T-helper 17 cell (primary cell): ENCODE measurements at regions not wholly inside any gene's neighbourhood (a gene's known extent, or its start where the extent isn't known, plus 50 kb on each side); places are given as distances from the start of the nearest gene placed in this dataset.
"Not testable (repeated sequence)": the region's sequence is repeated elsewhere in the genome, so short reads cannot be mapped to it uniquely, and the experiment has no call there.

Source experiments
- ATAC-seq: fragments of 150-1000 bp; cut with Tn5 transposase; 2 replicates; pipeline ENCODE4 v1.10.0; 2021; ENCODE audit warnings: mild to moderate bottlenecking, moderate library complexity
- DNase-seq, 3 donors: peaks; one replicate each; pipeline versions ENCODE4 v3.0.0 to v3.0.0-alpha.2; 2020 to 2021
- H3K9me3 ChIP-seq: one replicate; pipeline ENCODE4 v1.7.0; 2013; ENCODE audit warnings: low read length, mild to moderate bottlenecking; ENCODE audit not compliant: control insufficient read depth, poor library complexity, severe bottlenecking
- H3K27ac Mint-ChIP-seq: one replicate; pipeline ENCODE4 v1.8.0; 2022; ENCODE audit warnings: mild to moderate bottlenecking, moderate library complexity, mixed read lengths
- H3K27me3 Mint-ChIP-seq: one replicate; pipeline ENCODE4 v1.8.0; 2022; ENCODE audit warnings: mixed read lengths
- H3K36me3 Mint-ChIP-seq: one replicate; pipeline ENCODE4 v1.8.0; 2022; ENCODE audit warnings: low read depth, mixed read lengths
- H3K4me1 Mint-ChIP-seq: one replicate; pipeline ENCODE4 v1.8.0; 2022; ENCODE audit warnings: mild to moderate bottlenecking, mixed read lengths
- H3K4me3 Mint-ChIP-seq: one replicate; pipeline ENCODE4 v1.8.0; 2022; ENCODE audit warnings: mild to moderate bottlenecking, moderate library complexity, mixed read lengths

DNA sequence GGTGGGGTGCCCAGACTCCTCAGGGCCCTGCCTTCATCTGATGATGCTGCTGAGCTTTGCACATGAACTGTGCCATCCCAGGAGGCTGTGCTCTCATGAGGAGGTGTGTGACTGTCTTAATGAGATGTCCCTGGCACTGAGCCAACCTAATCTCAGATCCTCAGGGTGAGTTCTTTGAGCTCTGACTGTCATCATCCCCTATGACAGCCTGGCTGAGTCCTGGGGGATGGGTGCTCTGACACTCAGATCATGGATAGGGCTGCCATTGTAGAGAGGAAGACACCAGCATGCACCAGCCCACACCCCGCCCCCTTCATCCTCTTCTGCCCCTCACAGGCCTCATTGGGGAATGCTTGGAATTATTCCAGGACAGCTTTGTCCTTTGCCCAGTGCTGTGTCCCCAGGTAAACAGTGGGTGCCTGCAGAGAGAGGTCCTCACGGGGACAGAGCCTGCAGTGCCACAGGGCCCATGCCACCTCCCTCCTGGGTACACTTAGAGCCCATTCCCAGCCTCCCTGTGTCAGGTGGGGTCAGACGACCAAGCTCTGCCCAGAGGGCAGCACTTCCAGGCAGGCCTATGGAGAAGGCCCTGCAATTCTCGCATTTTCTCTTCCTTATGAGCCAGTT, 310.1 kb upstream of the SFSWAP start:
- H3K36me3 Mint-ChIP-seq, H3K27me3 Mint-ChIP-seq, H3K9me3 ChIP-seq, ATAC-seq, H3K27ac Mint-ChIP-seq, H3K4me1 Mint-ChIP-seq, DNase-seq, H3K4me3 Mint-ChIP-seq: not testable (repeated sequence)

DNA sequence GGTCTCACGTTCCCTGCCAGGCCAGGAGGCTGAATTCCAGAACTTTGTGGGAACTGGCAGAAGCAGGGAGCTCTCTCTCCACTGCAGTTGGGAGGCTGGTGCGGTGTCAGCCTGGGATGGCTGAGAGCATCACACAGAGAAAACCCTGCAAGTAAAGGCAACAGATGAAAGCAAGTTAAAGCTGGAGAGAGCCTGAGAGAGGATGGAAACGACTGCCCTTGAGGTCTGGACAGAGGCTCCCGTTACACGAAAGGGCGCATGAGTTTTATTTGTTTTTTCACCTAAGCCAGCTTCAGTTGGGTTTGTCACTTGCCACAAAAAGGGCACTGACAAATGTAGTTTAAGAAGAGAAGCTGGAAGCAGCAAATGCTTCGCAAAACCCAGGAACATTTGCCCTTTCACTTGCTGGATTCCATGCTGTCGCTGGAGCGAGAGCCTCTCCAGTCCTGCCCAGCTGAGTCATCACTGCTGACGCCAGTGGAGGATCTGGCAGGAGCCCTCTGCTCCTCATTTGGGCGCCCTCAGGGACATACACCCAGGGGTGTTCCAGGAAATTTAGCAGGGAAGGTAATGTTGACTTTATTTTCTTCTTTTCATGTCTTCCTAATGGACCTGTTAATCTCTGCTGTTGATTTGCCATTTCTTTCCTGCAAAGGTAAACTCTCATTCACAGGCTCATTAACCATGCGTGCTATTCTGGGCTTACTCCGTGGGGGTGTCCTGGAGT, 308.8 kb upstream of the SFSWAP start:
- not testable (repeated sequence) for H3K4me1 Mint-ChIP-seq, H3K36me3 Mint-ChIP-seq, DNase-seq, ATAC-seq, H3K27me3 Mint-ChIP-seq, H3K9me3 ChIP-seq, H3K4me3 Mint-ChIP-seq, H3K27ac Mint-ChIP-seq

DNA sequence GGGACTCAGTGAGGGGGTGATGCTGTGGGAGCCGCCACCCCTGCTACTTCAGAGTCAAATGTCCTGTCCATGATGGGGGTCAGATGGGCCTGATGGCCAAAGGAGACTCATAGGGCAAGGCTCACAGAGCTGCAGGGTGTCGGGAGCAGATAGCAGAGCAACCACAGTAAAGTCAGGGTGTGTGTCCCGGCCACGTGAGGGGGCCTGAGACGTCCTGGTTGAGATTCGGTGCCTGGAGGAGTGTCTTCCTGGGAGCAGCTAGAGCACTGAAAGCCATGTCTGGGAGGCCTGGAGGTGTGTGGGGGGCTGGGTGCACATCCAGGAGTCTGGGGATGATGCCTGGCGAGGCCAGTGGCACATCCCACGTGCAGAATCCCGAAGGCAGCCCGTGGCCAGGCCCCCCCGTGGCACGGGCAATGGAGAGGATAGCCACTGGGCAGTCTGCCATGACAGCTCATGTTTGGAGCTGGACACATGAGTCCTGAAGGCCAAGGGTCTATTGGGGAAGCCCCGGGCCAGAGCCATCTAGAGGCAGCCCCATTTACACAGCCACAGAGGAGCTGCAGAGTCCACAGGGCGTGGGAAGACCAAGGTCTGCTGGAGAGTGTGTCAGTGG, 308.0 kb upstream of the SFSWAP start:
- H3K36me3 Mint-ChIP-seq = peaks cover 2% of the 10 kb centered on the region
- H3K4me3 Mint-ChIP-seq = no peak overlapping the region
- H3K4me1 Mint-ChIP-seq = no peaks in the 10 kb centered on the region
- ATAC-seq (no peak), DNase-seq (no peak)
- H3K9me3 ChIP-seq = no peaks in the 10 kb centered on the region
- H3K27me3 Mint-ChIP-seq = peaks cover 6% of the 10 kb centered on the region
- no peak overlapping the region for H3K27ac Mint-ChIP-seq

DNA sequence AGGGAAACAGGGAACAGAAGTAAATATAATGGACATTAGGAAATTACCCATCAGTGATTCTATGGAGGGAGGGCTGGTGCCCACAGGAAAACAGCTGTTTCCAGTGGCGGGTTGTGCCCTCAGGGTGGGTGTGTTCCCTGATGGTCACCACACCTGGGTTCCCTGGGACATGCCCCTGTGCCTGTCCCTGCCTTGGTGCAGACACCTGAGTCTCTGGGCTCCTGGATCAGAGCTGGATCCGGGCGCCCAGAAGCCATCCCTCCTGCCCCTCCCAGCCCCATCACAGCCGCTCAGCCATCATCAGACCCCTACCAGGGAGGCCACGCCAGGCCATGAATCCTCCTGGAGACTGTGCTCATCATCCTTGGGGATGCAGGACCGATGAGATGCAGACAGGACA, 307.2 kb upstream of the SFSWAP start:
- no peaks in the 10 kb centered on the region for H3K9me3 ChIP-seq
- no peak overlapping the region for H3K27ac Mint-ChIP-seq
- H3K4me3 Mint-ChIP-seq = no peak overlapping the region
- no peak for DNase-seq
- H3K36me3 Mint-ChIP-seq = peaks cover 2% of the 10 kb centered on the region
- no peak for ATAC-seq
- no peaks in the 10 kb centered on the region for H3K4me1 Mint-ChIP-seq
- H3K27me3 Mint-ChIP-seq = peaks cover 6% of the 10 kb centered on the region

DNA sequence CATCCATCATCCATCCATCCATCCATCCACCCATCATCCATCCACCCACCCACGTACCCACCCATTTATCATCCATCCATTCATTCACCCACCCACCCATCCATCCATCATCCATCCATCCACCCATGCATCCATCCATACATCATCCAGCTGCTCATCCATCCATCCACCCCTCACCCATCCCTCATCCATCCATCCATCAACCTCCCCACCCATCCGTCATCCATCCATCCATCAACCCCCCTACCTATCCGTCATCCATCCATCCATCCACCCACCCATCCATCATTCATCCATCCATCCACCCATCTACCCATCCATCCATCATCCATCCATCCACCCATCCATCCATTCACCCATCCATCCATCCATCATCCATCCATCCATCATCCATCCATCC, 306.2 kb upstream of the SFSWAP start:
- no peak overlapping the region for H3K27ac Mint-ChIP-seq
- peaks cover 6% of the 10 kb centered on the region for H3K27me3 Mint-ChIP-seq
- no peaks in the 10 kb centered on the region for H3K9me3 ChIP-seq
- no peak for ATAC-seq
- peaks cover 2% of the 10 kb centered on the region for H3K36me3 Mint-ChIP-seq
- H3K4me3 Mint-ChIP-seq = no peak overlapping the region
- H3K4me1 Mint-ChIP-seq = no peaks in the 10 kb centered on the region
- DNase-seq = no peak

DNA sequence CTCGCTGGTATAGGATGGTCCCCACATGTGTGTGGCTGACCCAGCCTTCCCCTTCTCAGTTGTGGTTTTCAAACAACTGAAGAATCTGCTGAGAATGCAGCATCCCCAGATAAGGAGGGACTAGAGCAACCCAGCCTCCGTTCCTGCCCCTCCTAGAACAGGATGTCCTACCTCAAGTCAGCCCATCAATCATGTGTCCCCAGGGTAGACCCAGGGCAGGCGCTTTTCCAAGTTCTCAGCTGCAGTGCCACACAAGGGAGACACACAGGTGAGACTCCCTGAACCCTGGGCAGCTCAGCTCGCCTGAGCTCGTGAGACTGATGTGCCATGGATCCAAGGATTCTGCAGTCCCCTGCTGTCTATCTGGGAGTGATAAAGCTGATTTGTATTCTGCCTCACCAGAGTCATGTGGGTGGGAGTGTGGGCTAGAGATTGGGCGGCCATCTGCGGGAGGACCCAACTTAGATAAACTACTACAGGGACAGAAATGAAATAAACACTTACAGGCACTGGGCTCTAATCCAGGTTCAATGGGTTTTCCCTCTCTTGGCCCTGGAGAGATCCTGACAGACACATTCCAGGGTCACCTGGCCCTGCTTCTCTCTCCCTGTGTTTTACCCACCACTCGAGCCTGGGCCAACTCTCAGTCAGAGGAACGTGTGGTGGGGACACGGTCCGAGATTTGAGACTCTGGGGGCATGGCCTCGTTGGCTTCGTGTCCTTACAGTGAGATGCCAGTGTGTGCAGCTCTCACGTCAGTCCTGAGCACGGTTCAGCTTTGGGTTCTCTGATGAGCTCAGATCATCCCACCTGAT, 303.5 kb upstream of the SFSWAP start:
- peaks cover 8% of the 10 kb centered on the region for H3K27me3 Mint-ChIP-seq
- DNase-seq (no peak), ATAC-seq (no peak)
- no peaks in the 10 kb centered on the region for H3K9me3 ChIP-seq
- no peaks in the 10 kb centered on the region for H3K4me1 Mint-ChIP-seq
- H3K36me3 Mint-ChIP-seq = peaks cover 2% of the 10 kb centered on the region
- H3K4me3 Mint-ChIP-seq = no peak overlapping the region
- no peak overlapping the region for H3K27ac Mint-ChIP-seq

DNA sequence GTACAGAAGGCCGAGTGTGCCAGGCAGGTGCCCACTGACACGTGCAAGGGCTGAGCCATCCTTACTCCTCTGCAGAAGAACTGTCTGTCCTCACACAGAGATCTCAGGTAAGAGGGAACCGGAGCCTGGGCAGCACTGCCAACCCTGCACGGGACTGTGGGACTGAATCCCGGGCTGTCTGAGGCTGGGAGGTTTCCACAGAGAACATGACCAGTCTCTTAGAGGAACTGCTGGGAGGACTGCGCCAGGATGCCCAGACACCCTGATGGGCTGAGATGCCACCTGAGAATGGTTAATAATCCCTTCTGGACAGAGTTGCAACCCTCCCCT, 302.9 kb upstream of the SFSWAP start:
- peaks cover 2% of the 10 kb centered on the region for H3K36me3 Mint-ChIP-seq
- H3K4me1 Mint-ChIP-seq = no peaks in the 10 kb centered on the region
- no peaks in the 10 kb centered on the region for H3K9me3 ChIP-seq
- H3K27ac Mint-ChIP-seq = no peak overlapping the region
- no peak for ATAC-seq
- no peak for DNase-seq
- H3K27me3 Mint-ChIP-seq = peaks cover 12% of the 10 kb centered on the region
- no peak overlapping the region for H3K4me3 Mint-ChIP-seq

DNA sequence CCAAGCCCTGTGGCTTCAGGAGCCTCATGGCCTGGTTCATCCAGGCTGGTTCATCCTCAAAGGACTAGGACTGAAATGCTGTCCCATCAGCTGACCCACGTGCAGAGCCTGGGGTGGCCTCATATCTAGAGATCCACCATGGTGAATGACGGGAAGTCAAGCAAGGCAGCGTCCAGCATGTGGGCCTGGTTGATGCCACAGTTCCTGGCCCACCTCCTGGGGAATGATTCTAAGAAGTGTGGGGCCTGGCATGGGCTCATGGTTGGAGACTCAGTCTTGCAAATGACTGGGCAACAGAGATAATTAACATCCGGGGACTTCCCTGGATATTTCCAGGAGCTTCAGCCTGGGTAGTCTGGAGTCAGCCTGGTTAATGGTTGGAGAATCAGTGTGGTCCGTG, 302.4 kb upstream of the SFSWAP start:
- H3K27me3 Mint-ChIP-seq = peaks cover 12% of the 10 kb centered on the region
- H3K27ac Mint-ChIP-seq = no peak overlapping the region
- H3K9me3 ChIP-seq = no peaks in the 10 kb centered on the region
- DNase-seq = no peak
- no peaks in the 10 kb centered on the region for H3K4me1 Mint-ChIP-seq
- H3K4me3 Mint-ChIP-seq = no peak overlapping the region
- ATAC-seq = no peak
- H3K36me3 Mint-ChIP-seq = peaks cover 2% of the 10 kb centered on the region

DNA sequence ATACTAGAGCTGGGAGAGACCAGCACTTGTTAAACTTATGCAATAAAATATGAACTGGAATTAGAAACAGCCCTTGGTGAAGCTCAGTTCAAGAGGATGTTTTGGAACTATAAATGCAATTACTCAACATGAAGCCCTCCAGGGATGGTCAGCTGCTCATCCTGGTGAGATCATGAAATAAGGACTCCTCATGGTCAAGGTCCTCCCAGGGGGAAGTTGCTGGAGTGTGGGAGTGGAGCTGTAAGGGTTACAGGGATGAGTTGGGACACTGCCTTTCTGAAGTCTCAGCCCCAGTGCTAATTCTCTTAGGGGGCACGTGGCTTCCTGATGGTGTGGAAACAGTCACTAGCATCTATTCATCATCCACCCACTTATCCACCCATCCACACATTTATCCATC, 301.7 kb upstream of the SFSWAP start:
- H3K9me3 ChIP-seq = no peaks in the 10 kb centered on the region
- H3K4me3 Mint-ChIP-seq = no peak overlapping the region
- H3K27ac Mint-ChIP-seq = no peak overlapping the region
- ATAC-seq = no peak
- H3K27me3 Mint-ChIP-seq = peaks cover 12% of the 10 kb centered on the region
- peaks cover 2% of the 10 kb centered on the region for H3K36me3 Mint-ChIP-seq
- H3K4me1 Mint-ChIP-seq = no peaks in the 10 kb centered on the region
- DNase-seq = no peak

DNA sequence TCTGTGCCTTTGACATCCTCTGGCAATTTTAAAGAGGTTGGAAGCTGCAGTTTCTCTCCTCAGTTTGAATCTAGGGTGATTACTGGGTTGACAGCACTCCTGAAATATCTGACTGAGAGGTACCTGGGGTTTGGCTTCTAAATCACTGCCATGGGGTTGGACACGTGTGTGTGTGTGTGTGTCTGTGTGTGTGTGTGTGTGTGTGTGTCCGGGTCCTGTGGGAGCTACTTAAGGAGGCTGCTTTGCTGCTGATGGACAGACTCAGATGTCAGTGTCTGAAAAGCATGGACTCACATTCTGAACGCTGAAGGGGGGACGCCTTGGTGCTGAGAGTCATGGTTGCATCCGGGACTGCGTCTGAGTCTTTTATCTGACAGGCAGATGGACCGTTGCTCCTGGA, 299.1 kb upstream of the SFSWAP start:
- H3K27ac Mint-ChIP-seq, H3K27me3 Mint-ChIP-seq, DNase-seq, ATAC-seq, H3K36me3 Mint-ChIP-seq, H3K4me3 Mint-ChIP-seq, H3K4me1 Mint-ChIP-seq, H3K9me3 ChIP-seq: not testable (repeated sequence)

DNA sequence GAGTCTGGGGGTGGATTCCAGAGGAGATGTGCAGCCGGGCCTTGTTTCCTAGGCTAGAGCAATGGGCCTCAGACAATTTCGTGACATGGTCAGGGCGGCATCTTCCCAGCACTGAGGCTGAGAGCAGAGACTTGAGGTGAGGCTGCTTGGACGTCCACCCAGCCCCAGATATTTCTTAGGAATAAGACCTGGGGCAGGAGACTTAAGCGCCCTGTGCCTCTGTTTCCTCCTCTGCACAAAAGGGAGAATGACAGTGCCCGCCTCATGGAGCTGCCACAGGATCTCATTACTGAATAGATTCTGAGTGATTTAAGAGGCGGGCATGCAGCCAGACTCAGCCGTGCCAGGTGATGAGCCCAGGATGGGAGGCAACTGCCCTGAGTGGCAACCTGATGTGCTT, 297.9 kb upstream of the SFSWAP start:
- no peak for ATAC-seq
- H3K9me3 ChIP-seq = no peaks in the 10 kb centered on the region
- Mint-ChIP-seq H3K27me3 (peaks cover 6% of the 10 kb centered on the region), H3K27ac (no peak overlapping the region), H3K4me1 (no peaks in the 10 kb centered on the region), H3K4me3 (no peak overlapping the region), H3K36me3 (peaks cover 2% of the 10 kb centered on the region)
- DNase-seq = no peak

DNA sequence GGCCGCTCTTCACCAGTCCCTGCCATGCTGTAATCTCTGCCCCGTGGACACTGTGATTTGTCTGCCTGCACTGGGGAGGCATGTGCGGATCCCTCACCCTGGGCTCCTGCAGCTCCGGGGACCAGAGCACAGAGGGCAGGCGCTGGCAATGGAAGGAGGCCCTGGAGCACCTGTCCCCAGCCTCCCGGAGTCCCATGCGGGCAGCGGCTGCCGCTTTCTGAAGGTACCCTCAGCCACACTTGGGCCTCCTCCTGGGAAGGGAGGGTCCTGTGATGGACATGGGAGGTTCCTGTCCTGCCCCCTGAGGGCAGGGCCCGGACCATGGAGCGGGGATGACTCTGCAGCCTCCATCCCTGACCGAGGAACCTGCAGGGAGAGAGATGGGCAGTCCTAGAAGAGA, 297.4 kb upstream of the SFSWAP start:
- DNase-seq (no peak), ATAC-seq (no peak)
- Mint-ChIP-seq H3K27me3 (peaks cover 6% of the 10 kb centered on the region), H3K4me3 (no peak overlapping the region), H3K4me1 (no peaks in the 10 kb centered on the region), H3K36me3 (peaks cover 2% of the 10 kb centered on the region), H3K27ac (no peak overlapping the region)
- no peaks in the 10 kb centered on the region for H3K9me3 ChIP-seq

DNA sequence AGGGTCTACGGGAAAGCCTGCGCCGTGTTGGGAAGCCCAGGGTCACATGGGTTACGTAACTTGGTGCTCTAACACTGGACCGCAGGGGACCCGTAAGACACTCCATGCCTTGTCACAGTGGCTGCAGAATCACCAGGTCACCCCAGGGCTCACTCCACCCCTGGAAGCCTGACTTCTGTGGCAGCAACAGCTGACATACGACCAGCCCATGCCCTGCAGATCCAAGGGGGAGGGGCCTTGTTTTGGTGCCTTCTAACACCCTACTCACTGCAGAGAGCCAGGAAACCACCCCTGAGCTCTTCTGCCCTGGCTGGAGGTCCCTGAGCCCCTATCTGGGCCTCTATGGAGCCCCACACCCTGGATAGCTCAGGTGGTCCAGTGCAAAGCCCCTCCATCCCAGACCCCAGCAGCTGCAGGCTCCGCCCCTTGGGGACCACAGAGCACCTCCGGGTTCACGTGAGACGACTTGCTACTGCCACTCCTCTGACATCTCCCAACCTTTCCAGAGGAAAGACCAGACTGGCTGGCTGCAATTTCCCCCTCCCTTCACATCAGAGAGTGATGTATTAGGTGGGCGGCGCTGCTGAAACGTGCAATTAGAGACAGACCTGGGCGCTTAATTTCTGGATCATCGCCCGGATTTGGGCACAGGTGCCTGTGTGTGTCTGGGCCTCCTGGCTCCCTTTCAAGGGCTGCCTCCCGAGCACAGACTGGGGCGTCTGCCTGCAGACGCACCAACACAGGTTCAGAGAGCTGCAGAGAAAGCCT, 296.6 kb upstream of the SFSWAP start:
- not testable (repeated sequence) for DNase-seq, H3K9me3 ChIP-seq, H3K27ac Mint-ChIP-seq, H3K4me1 Mint-ChIP-seq, ATAC-seq, H3K27me3 Mint-ChIP-seq, H3K36me3 Mint-ChIP-seq, H3K4me3 Mint-ChIP-seq
